ENCODE measurements at regions not wholly inside any gene's neighbourhood (a gene's known extent, or its start where the extent isn't known, plus 50 kb on each side); places are given as distances from the start of the nearest gene placed in this dataset.
"Not testable (repeated sequence)": the region's sequence is repeated elsewhere in the genome, so short reads cannot be mapped to it uniquely, and the experiment has no call there.

- not testable (repeated sequence) for DNase-seq (ENCODE audit: low read depth, low spot score); H3K4me3 ChIP-seq (ENCODE audit: low read length)
Measured at GRCh38 chr2:111480016-111480625, 359.4 kb downstream of the BCL2L11 start.

- DNase-seq (ENCODE audit: low read depth, low spot score); H3K4me3 ChIP-seq (ENCODE audit: low read length): not testable (repeated sequence)
Measured at GRCh38 chr2:111480633-111481032, 359.9 kb downstream of the BCL2L11 start.

DNA sequence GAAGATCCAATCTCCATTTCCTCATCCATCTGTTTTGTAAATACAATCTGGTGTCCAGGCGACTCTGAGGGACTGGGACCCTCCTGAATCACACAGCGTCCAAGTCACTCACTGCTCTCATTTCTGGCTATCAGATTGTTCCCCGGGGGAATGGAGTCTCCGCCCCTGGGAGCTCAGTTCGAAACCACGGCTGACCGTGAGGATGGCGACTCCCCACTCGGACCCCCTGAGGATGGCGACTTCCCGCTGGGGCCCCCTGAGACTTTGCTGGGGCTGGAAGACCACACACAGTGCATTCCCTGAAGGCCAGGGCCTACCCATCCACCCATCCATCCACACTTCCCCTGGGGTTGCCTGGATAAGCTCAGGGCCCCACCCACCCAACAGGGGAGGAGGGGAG, 360.5 kb downstream of the BCL2L11 start:
- not testable (repeated sequence) for DNase-seq (ENCODE audit: low read depth, low spot score); H3K4me3 ChIP-seq (ENCODE audit: low read length)

DNA sequence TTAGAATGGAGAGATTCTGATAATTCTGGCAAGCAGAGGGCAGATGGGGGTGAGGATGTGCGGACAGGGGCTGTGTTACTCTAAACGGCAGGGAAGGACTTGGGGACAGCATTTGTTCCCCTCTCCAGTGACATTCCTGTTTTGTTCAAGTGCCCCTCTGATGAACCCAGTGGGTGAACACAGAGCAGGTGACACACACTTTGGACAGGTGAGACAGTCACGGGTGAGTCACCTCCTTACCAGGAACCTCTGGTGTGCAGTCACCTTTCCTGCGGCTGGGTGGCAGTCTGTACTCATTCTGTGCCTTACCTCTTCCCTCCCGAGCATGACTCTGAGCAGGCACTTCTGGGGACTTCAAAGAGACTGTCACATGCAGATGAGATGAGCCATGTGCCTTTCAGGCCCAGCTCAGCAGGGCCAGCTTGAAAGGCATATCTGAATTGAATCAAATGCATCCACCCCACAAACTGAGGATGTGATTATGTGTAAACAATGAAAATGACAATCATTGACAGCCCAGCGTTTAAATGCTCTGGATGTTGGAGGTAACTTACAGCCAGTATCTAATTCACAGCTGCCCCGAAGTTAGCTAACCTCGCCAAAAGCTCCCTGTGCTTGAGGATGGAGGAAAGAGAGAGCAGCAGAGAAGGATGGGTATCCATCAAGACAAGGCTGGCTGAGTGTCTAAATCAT, 362.4 kb downstream of the BCL2L11 start:
- not testable (repeated sequence) for DNase-seq (ENCODE audit: low read depth, low spot score)

DNA sequence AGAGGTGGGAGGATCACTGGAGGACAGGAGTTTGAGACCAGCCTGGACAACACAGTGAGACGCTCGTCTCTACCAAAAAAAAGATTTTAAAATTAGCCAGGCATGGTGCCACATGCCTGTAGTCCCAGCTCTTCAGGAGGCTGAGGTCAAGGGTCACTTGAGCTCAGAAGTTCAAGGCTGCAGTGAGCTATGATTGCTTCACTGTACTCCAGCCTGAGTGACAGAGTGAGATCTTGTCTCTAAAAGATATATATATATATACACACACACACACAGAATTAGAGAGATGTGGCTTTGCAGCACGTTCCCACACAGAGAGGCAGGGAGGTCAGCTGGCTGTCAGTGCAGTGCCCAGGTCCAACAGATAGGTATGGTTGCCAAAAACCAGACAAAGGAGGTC, 363.4 kb downstream of the BCL2L11 start:
- DNase-seq (ENCODE audit: low read depth, low spot score); H3K4me3 ChIP-seq (ENCODE audit: low read length): not testable (repeated sequence)

More for the DNA sequence above, 362.4 kb downstream of the BCL2L11 start:
- not testable (repeated sequence) for H3K4me3 ChIP-seq (ENCODE audit: low read length)

DNA sequence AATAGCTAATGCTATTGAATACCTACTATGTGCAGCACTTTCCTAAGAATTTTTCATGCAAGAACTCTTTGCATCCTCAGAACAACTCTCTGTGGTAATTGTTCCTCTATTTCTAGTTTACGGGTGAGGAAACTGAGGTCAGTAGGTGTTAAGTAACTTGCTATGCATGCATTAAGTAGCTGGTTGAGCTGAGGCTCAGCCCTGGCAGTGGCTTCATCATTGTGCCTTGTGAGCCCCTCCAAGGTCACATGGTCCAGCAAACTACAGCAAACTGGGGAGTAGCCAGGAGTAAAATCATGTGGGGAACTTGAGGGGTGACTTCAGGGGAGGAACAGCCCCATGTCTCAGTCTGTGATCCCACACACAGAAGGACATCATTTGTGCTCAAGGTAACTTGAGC, 365.2 kb downstream of the BCL2L11 start:
- not testable (repeated sequence) for H3K4me3 ChIP-seq (ENCODE audit: low read length); DNase-seq (ENCODE audit: low read depth, low spot score)

GRCh38 chr2:111488451-111488850, 367.7 kb downstream of the BCL2L11 start:
- not testable (repeated sequence) for DNase-seq (ENCODE audit: low read depth, low spot score); H3K4me3 ChIP-seq (ENCODE audit: low read length)

DNA sequence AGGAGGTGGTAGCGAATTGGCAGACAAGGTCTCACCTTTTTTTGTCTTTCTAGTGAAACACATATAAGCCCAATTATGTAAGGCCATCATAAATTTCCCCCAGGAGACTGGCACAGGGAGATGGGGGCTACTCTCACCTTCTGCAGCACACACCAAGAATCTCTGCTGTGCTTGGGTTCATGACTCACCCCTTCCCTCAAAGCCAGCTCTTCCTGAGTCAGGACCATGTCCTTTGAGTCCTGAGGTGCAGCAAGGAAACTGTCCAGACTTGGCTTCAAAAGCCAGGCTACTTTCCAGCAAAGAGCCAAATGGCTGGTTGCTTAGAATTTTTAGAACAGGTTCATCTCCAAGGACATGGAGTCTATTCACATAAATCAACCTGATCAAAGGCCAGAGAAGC, 368.7 kb downstream of the BCL2L11 start:
- not testable (repeated sequence) for DNase-seq (ENCODE audit: low read depth, low spot score); H3K4me3 ChIP-seq (ENCODE audit: low read length)

GRCh38 chr2:111491181-111491580, 370.5 kb downstream of the BCL2L11 start:
- not testable (repeated sequence) for DNase-seq (ENCODE audit: low read depth, low spot score)

GRCh38 chr2:111491614-111492013, 370.9 kb downstream of the BCL2L11 start:
- not testable (repeated sequence) for H3K4me3 ChIP-seq (ENCODE audit: low read length); DNase-seq (ENCODE audit: low read depth, low spot score)

More at GRCh38 chr2:111491181-111491580, 370.5 kb downstream of the BCL2L11 start:
- H3K4me3 ChIP-seq (ENCODE audit: low read length): not testable (repeated sequence)

GRCh38 chr2:111492995-111493719, 372.4 kb downstream of the BCL2L11 start:
- not testable (repeated sequence) for DNase-seq (ENCODE audit: low read depth, low spot score)
- peak overlapping the region; percentile 33 for H3K4me3 ChIP-seq (ENCODE audit: low read length)

GRCh38 chr2:111493720-111494078, 373.0 kb downstream of the BCL2L11 start:
- DNase-seq (ENCODE audit: low read depth, low spot score): not testable (repeated sequence)
- H3K4me3 ChIP-seq (ENCODE audit: low read length): peak overlapping the region; percentile 33

DNA sequence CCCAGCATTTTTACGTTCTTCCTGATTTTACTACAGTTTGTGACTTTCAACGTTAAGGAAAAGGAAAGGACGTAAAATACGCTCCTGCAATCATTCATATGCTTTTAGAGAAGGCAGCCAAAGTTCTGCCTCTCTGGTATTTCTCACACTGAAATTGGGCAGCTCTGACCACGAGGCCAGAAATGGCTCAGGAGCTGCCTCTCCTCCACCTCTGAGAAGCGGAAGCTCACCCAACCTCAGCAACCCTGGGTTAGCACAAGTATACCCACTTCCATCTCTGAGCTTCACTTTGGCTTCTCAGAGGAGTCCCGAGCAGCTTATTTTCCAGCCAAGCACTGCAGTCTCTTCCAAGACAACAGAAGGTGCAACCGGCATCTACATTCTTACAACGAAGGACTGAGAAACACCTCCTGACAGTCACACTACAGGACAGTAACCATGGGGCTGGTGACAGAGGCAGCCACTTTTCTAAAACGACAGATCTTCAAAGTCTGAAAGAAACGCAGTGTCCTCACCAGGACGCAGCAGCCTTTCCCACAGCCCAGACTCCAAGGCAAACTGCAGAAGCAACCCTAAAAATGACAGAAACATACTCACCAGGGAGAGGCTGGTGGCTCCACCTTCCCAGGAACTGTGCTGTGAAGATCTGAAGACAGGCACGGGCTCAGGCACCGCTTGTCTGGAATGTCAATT, 373.7 kb downstream of the BCL2L11 start:
- H3K4me3 ChIP-seq (ENCODE audit: low read length): peak overlapping the region; percentile 46
- not testable (repeated sequence) for DNase-seq (ENCODE audit: low read depth, low spot score)

- peak overlapping the region; percentile 46 for H3K4me3 ChIP-seq (ENCODE audit: low read length)
Measured at GRCh38 chr2:111494981-111495315, 374.2 kb downstream of the BCL2L11 start.

GRCh38 chr2:111495636-111496035, 374.9 kb downstream of the BCL2L11 start:
- DNase-seq (ENCODE audit: low read depth, low spot score); H3K4me3 ChIP-seq (ENCODE audit: low read length): not testable (repeated sequence)

More at GRCh38 chr2:111494981-111495315, 374.2 kb downstream of the BCL2L11 start:
- not testable (repeated sequence) for DNase-seq (ENCODE audit: low read depth, low spot score)

- not testable (repeated sequence) for H3K4me3 ChIP-seq (ENCODE audit: low read length)
Measured at GRCh38 chr2:111496176-111496575, 375.5 kb downstream of the BCL2L11 start.

DNA sequence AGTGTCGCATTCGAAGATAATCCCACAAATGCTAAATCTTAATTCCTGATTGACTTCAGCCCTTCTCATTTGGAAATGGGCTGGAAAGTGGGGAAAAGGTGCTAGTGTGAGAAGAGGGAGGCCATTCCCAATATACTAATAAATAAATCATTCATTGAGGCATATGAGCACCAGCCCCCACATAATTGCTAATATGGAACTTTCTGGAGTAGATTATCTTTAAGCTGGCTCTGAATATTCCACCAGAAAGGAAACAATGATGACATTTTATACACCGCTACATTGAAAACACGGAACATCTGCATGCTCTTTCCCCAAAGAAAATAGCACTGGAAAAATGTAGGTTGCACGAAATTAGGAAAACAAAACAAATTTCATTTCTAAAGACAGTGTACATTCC, 376.1 kb downstream of the BCL2L11 start:
- not testable (repeated sequence) for H3K4me3 ChIP-seq (ENCODE audit: low read length); DNase-seq (ENCODE audit: low read depth, low spot score)

More at GRCh38 chr2:111496176-111496575, 375.5 kb downstream of the BCL2L11 start:
- peak; percentile 32 for DNase-seq (ENCODE audit: low read depth, low spot score)

- DNase-seq (ENCODE audit: low read depth, low spot score); H3K4me3 ChIP-seq (ENCODE audit: low read length): not testable (repeated sequence)
Measured at GRCh38 chr2:111497270-111497669, 376.6 kb downstream of the BCL2L11 start.

DNA sequence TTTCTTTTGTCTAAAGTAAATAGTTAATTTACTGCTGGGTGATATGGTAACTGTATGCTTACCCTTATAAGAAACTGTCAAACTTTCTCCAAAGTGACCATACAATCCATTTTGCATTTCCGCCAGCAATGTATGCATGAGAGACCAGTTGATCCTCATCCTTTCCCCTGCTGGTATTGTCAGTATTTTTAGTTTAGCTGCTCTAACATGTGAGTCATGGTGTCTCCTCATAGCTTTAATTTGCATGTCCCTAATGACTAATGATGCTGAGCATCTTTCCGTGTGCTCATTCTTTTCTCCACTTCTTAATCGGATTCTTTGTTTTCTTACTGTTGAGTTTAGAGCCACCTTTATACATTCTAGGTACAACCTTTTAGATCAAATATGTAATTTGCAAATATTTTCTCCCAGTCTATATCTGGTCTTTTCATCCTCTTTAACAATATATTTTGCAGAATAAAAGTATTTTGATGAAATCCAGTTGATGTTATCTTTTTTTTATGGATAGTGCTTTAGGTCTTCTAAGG, 379.9 kb downstream of the BCL2L11 start:
- DNase-seq (ENCODE audit: low read depth, low spot score); H3K4me3 ChIP-seq (ENCODE audit: low read length): not testable (repeated sequence)

Measured in Jurkat, Clone E6-1 (cell line).